GM19455 (cell line): ENCODE measurements at regions not wholly inside any gene's neighbourhood (a gene's known extent, or its start where the extent isn't known, plus 50 kb on each side); places are given as distances from the start of the nearest gene placed in this dataset.
"Not testable (repeated sequence)": the region's sequence is repeated elsewhere in the genome, so short reads cannot be mapped to it uniquely, and the experiment has no call there.

Experiments used
- ATAC-seq: cut with Tn5 transposase; IDR thresholded peaks from one replicate; pipeline ENCODE4 v1.9.1; 2021; ENCODE audit not compliant: unreplicated experiment

DNA sequence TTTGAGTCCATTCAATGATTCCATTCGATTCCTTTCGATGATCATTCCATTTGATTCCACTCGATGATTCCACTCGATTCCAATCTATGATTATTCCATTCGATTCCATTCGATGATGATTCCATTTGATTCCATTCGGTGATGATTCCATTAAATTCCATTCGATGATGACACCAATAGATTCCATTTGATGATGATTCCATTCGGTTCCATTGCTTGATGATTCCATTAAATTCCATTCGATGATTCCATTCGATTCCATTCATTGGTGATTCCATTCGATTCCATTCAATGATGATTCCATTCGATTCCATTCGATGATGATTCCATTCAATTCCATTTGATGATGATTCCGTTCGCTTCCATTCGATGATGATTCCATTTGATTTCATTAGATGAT lies 1104.1 kb downstream of the RPIA start:
- ATAC-seq, result not testable (repeated sequence)

DNA sequence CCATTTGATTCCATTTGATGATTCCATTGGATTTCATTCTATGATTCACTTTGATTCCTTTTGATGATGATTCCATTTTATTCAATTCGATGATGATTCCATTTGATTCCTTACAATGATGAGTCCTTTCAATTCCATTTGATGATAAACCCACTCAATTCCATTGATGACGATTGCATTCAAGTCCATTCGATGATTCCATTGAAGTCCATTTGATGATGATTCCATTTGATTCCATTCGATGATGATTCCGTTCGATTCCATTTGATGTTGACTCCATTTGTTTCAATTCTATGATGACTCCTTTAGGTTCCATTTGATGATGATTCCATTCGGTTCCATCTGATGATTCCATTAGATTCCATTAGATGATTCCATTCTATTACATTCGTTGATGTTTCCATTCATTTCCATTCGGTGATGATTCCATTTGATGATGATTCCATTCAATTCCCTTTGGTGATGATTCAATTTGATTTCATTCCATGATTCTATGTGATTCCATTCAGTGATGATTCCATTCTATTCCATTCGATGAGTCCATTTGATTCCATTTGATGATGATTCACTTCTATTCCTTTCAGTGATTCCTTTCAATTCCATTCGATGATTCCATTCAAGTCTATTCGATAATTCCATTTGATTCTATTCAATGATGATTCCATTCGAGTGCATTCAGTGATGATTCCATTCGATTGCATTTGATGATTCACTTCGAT lies 1106.0 kb downstream of the RPIA start:
- ATAC-seq, result no peak

DNA sequence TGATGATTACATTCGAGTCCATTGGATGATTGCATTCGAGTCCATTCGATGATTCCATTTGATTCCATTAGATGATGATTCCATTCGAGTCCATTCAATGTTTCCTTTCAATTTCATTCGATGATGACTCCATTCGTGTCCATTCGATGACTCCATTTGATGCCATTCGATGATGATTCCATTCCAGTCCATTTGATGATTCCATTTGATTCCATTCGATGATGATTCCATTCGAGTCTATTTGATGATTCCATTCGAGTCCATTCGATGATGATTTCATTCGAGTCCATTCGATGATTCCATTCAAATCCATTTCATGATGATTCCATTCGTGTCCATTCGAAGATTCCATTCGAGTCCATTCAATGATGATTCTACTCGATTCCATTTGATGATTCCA lies 1109.7 kb downstream of the RPIA start:
- ATAC-seq, result not testable (repeated sequence)

- ATAC-seq, result not testable (repeated sequence)
Observed at GRCh38 chr2:89806363-89806762, 1114.9 kb downstream of the RPIA start.

GRCh38 chr2:89811295-89811694 lies 1119.8 kb downstream of the RPIA start:
- no peak for ATAC-seq

GRCh38 chr2:89811910-89812309 lies 1120.4 kb downstream of the RPIA start:
- not testable (repeated sequence) for ATAC-seq

GRCh38 chr2:89814359-89814758 lies 1122.9 kb downstream of the RPIA start:
- not testable (repeated sequence) for ATAC-seq

GRCh38 chr2:89818873-89819272 lies 1127.4 kb downstream of the RPIA start:
- no peak for ATAC-seq

GRCh38 chr2:89819809-89820208 lies 1128.3 kb downstream of the RPIA start:
- ATAC-seq, result no peak

DNA sequence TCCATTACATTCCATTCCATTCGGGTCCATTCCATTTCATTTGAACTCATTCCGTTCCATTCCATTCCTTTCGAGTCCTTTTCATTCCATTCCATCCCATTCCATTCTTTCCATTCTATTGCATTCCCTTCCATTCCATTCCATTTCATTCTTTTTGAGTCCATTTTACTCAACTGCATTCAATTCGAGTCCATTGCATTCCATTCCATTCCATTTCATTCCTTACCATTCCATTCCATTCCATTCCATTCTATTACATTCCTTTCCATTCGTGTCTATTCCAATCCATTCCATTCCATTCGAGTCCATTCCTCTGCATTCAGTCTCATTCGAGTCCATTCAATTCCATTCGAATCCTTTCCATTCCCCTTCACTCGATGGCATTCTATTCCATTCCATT lies 1128.8 kb downstream of the RPIA start:
- ATAC-seq, result no peak

DNA sequence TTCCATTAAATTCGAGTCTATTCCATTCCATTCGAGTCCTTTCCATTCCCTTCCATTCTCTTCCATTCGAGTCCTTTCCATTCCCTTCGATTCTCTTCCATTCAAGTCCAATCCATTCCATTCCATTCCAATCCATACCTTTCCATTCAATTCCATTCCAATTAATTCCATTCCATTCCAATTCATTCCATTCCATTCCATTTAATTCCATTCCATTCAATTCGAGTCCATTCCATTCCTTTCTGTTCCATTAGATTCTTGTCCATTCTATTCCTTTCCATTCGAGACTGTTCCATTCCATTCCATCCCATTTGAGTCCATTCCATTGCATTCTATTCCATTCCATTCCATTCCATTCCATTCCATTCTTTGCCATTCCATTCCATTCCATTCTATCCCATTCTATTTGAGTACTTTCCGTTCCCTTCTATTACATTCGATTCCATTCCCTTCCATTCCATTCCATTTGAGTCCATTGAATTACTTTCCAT lies 1130.0 kb downstream of the RPIA start:
- ATAC-seq, result no peak

- not testable (repeated sequence) for ATAC-seq
Observed at GRCh38 chr2:89822342-89822741, 1130.9 kb downstream of the RPIA start.

GRCh38 chr2:89823556-89823955 lies 1132.1 kb downstream of the RPIA start:
- ATAC-seq, result no peak

DNA sequence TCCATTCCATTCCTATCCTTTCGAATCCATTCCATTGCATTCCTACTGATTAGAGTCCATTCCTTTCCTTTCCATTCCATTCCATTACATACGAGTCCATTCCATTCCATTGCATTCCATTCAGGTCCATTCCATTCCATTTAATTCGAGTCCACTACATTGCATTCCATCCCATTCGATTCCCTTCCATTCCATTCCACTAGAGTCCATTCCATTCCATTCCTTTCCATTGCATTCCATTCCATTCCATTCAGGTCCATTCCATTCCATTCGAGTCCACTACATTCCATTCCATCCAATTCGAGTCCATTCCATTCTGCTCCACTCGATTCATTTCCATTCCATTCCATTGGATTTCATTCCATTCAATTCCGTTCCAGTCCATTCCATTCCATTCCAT lies 1133.6 kb downstream of the RPIA start:
- ATAC-seq, result no peak

DNA sequence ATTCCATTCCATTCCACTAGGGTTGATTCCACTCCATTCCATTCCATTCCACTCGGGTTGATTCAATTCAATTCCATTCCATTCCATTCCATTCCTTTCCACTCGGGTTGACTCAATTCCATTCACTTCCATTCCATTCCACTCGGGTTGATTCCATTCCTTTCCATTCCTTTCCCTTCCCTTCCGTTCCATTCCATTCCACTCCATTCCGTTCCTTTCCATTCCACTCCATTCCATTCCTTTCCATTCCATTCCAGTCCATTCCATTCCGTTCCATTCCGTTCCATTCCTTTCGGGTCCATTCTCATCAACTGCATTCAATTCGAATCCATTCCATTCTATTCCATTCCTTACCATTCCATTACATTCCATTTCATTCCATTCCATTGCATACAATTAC lies 1135.3 kb downstream of the RPIA start:
- not testable (repeated sequence) for ATAC-seq

DNA sequence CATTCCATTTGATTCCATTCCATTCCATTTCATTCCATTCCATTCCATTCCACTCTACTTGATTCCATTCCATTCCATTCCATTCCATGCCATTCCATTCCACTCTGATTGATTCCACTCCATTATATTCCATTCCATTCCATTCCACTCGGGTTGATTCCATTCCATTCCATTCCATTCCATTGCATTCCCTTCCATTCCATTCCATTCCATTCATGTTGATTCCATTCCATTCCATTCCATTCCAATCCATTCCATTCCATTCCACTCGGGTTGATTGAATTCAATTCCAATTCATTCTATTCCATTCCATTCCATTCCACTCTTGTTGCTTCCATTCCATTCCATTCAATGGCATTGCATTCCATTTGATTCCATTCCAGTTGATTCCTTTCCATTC lies 1136.4 kb downstream of the RPIA start:
- ATAC-seq, result not testable (repeated sequence)

DNA sequence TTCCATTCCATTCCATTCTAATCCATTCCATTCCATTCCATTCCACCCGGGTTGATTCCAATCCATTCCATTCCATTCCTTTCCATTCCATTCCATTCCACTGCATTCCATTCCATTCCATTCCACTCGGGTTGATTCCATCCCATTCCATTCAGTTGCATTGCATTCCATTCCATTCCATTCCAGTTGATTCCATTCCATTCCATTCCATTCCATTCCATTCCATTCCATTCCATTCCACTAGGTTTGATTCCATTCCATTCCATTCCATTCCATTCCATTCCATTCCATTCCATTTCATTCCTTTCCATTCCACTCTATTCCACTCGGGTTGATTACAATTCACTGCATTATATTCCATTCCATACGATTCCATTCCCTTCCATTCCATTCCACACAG lies 1136.9 kb downstream of the RPIA start:
- not testable (repeated sequence) for ATAC-seq

- ATAC-seq, result peak; percentile 35
Observed at GRCh38 chr2:89828961-89829631, 1137.6 kb downstream of the RPIA start.

DNA sequence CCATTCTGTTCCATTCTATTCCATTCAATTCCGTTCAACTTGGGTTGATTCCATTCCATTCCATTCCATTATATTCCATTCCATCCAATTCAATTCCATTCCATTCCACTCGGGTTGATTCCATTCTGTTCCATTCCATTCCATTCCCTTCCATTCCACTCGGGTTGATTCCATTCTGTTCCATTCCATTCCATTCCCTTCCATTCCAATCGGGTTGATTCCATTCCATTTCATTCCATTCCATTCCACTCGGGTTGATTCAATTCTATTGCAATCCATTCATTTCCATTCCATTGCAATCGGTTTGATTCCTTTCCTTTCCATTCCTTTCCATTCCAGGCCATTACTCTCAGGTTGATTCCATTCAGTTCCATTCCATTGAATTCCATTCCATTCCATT lies 1138.4 kb downstream of the RPIA start:
- ATAC-seq, result no peak

- ATAC-seq, result peak; percentile 43
Observed at GRCh38 chr2:89830341-89831218, 1139.1 kb downstream of the RPIA start.
